ENCODE measurements at regions not wholly inside any gene's neighbourhood (a gene's known extent, or its start where the extent isn't known, plus 50 kb on each side); places are given as distances from the start of the nearest gene placed in this dataset.

GRCh38 chr2:147662221-147662620 lies 182.6 kb upstream of the ACVR2A start:
- Histone ChIP-seq H3K79me2 (replicated peaks; ENCODE audit: insufficient read depth) (no peaks in the 10 kb centered on the region), H3K9me2 (ENCODE audit: insufficient read depth) (peaks cover 17% of the 10 kb centered on the region), H3K4me1 (ENCODE audit: insufficient read depth) (no peaks in the 10 kb centered on the region), H2AFZ (no peak overlapping the region), H3K27ac (ENCODE audit: low read depth) (no peak overlapping the region), H3K4me3 (no peak overlapping the region), H3K27me3 (ENCODE audit: insufficient read depth) (no peaks in the 10 kb centered on the region), H4K20me1 (replicated peaks; ENCODE audit: insufficient read depth) (no peaks in the 10 kb centered on the region), H3K36me3 (ENCODE audit: insufficient read depth) (no peaks in the 10 kb centered on the region), H3K4me2 (no peak overlapping the region), H3F3A (replicated peaks; ENCODE audit: low read depth) (no peaks in the 10 kb centered on the region)
- Mint-ChIP-seq H3K4me1 (no peaks in the 10 kb centered on the region), H3K27ac (no peak overlapping the region), H3K27me3 (ENCODE audit: insufficient read depth, low read depth, poor library complexity) (no peaks in the 10 kb centered on the region), H3K36me3 (ENCODE audit: low read depth) (no peaks in the 10 kb centered on the region), H3K9me3 (no peaks in the 10 kb centered on the region), H3K4me3 (no peak overlapping the region)
- no peak for DNase-seq (ENCODE audit: low spot score)
- no peak for TF ChIP-seq EZH2phosphoT487 (IDR thresholded peaks at IDR 0.05; ENCODE audit: unreplicated experiment)
- no peak for TF ChIP-seq CREB1 (CRISPR knock-in tag; IDR thresholded peaks at IDR 0.05; ENCODE audit: low read depth)
- no peak for TF ChIP-seq POLR2AphosphoS5 (IDR thresholded peaks at IDR 0.05; ENCODE audit: low read depth)
- no peak for TF ChIP-seq ZNF331 (CRISPR knock-in tag; IDR thresholded peaks at IDR 0.05; ENCODE audit: low read depth)
- TF ChIP-seq JUNB (IDR thresholded peaks at IDR 0.05; ENCODE audit: unreplicated experiment): no peak
- TF ChIP-seq ETS1 (IDR thresholded peaks at IDR 0.05): no peak
- TF ChIP-seq EZH2 (IDR thresholded peaks at IDR 0.05; ENCODE audit: low read depth, unreplicated experiment): no peak
- no peak for TF ChIP-seq NANOG (IDR thresholded peaks at IDR 0.05; ENCODE audit: borderline replicate concordance)
- no peak for TF ChIP-seq ZNF462 (CRISPR knock-in tag; IDR thresholded peaks at IDR 0.05)
- TF ChIP-seq STAT1 (IDR thresholded peaks at IDR 0.05; ENCODE audit: unreplicated experiment): no peak
- no peak for TF ChIP-seq ZNF114 (CRISPR knock-in tag; IDR thresholded peaks at IDR 0.05)
- no peak for ATAC-seq

Measured in GM23338 (cell line).